HCT116 (cell line): ENCODE measurements at regions not wholly inside any gene's neighbourhood (a gene's known extent, or its start where the extent isn't known, plus 50 kb on each side); places are given as distances from the start of the nearest gene placed in this dataset.

Source experiments
- ATAC-seq: fragments of 200-7000 bp; cut with Tn5 transposase; 2 replicates; pipeline ENCODE4 v1.9.1; 2020; ENCODE audit warnings: mild to moderate bottlenecking, moderate library complexity
- BruUV-seq: library from RNA; stranded (reverse); fragments of 400-500 nt; replicated peaks from 2 replicates; lab custom pipeline; 2021; lab: Mats Ljungman, UMichigan
- CTCF ChIA-PET: fragments of 300-600 bp; sonication (Branson Sonifier 250); formaldehyde crosslinking; loops from one replicate; lab custom pipeline; 2021; ENCODE audit warnings: antibody characterized with exemption; lab: Charles Lee
- POLR2A ChIA-PET: fragments of 300-600, 350-600 bp; sonication (Branson Sonifier 250); formaldehyde crosslinking; loops from one replicate; lab custom pipeline; 2021; ENCODE audit warnings: antibody characterized with exemption; lab: Charles Lee
- RAD21 ChIA-PET, 2 experiments: fragments of 300-600 bp; sonication (Branson Sonifier 250); formaldehyde crosslinking; loops; one replicate each; lab custom pipeline; 2023; ENCODE audit warnings: low total read pairs in 2 of 2; ENCODE audit not compliant: uncharacterized antibody in 2 of 2, unreplicated experiment in 2 of 2, low non-redundant PET in 1 of 2; lab: Charles Lee
- DNase-seq: peaks from one replicate; pipeline ENCODE4 v3.0.0-alpha.2; 2010; ENCODE audit warnings: low read depth, low spot score
- H2AFZ ChIP-seq: fragments of 200-600 bp; shearing (Covaris generic), sonication (generic); 2 replicates; pipeline ENCODE4 v1.6.1; 2017; ENCODE audit warnings: low read depth, mixed run types, mixed read lengths, antibody characterized with exemption, low read length; ENCODE audit not compliant: poor library complexity, severe bottlenecking
- H3K27ac ChIP-seq: 2 replicates; pipeline ENCODE4 v1.5.1; 2012; ENCODE audit warnings: low read depth, low read length
- H3K27me3 ChIP-seq: fragments of 200-600 bp; sonication (generic); 2 replicates; pipeline ENCODE4 v1.6.1; 2016; ENCODE audit warnings: mixed run types, low read length, mixed read lengths; ENCODE audit not compliant: insufficient read depth
- H3K36me3 ChIP-seq, 2 experiments: fragments of 200-500 bp in 1 of 2; fragments of 200-600 bp in 1 of 2; sonication (Bioruptor generic) in 1 of 2; sonication (generic) in 1 of 2; 2 replicates each; pipeline versions ENCODE4 v1.5.1 to v1.6.1; 2014 to 2016; ENCODE audit warnings: low read length in 2 of 2, inconsistent platforms in 1 of 2, mixed read lengths in 1 of 2, mixed run types in 1 of 2; ENCODE audit not compliant: insufficient read depth in 2 of 2, control insufficient read depth in 1 of 2
- H3K4me1 ChIP-seq, 2 experiments: fragments of 200-600 bp in 1 of 2; sonication (generic) in 1 of 2; 2 replicates each; pipeline versions ENCODE4 v1.5.1 to v1.6.1; 2012 to 2017; ENCODE audit warnings: low read length in 2 of 2, inconsistent platforms in 1 of 2, mild to moderate bottlenecking in 1 of 2, mixed read lengths in 1 of 2, mixed run types in 1 of 2, moderate library complexity in 1 of 2; ENCODE audit not compliant: insufficient read depth in 2 of 2, control insufficient read depth in 1 of 2
- H3K4me2 ChIP-seq: fragments of 200-600 bp; sonication (generic); 2 replicates; pipeline ENCODE4 v1.6.1; 2017; ENCODE audit warnings: mixed run types, low read length, mixed read lengths
- H3K4me3 ChIP-seq, 2 experiments: fragments of 200-600 bp in 1 of 2; sonication (generic) in 1 of 2; replicated peaks in 1 of 2; 2 replicates each; pipeline ENCODE4 v1.5.1; 2011 to 2016; ENCODE audit warnings: low read length in 2 of 2, control low read depth in 1 of 2, low read depth in 1 of 2, mild to moderate bottlenecking in 1 of 2, mixed read lengths in 1 of 2, mixed run types in 1 of 2
- H3K79me2 ChIP-seq: fragments of 200-600 bp; sonication (generic); 2 replicates; pipeline ENCODE4 v1.6.1; 2017; ENCODE audit warnings: mild to moderate bottlenecking, mixed run types, low read length, moderate library complexity, mixed read lengths; ENCODE audit not compliant: insufficient read depth
- H3K9ac ChIP-seq: fragments of 200-600 bp; sonication (generic); 2 replicates; pipeline ENCODE4 v1.6.1; 2016; ENCODE audit warnings: low read length, mixed read lengths
- H3K9me2 ChIP-seq: fragments of 200-600 bp; sonication (generic), shearing (Covaris generic); 2 replicates; pipeline ENCODE4 v1.6.1; 2017; ENCODE audit warnings: mixed run types, mild to moderate bottlenecking, moderate library complexity; ENCODE audit not compliant: insufficient read depth
- H3K9me3 ChIP-seq, 2 experiments: fragments of 200-500 bp in 1 of 2; fragments of 200-600 bp in 1 of 2; sonication (Bioruptor generic) in 1 of 2; sonication (generic) in 1 of 2; 2 replicates each; pipeline ENCODE4 v1.6.1; 2014 to 2017; ENCODE audit warnings: low read length in 2 of 2, mixed read lengths in 2 of 2, inconsistent platforms in 1 of 2, low read depth in 1 of 2, mild to moderate bottlenecking in 1 of 2, mixed run types in 1 of 2, moderate library complexity in 1 of 2; ENCODE audit not compliant: control insufficient read depth in 1 of 2, insufficient read depth in 1 of 2
- H4K20me1 ChIP-seq: fragments of 200-600 bp; sonication (generic), shearing (Covaris generic); 2 replicates; pipeline ENCODE4 v1.6.1; 2017; ENCODE audit warnings: mixed run types, mild to moderate bottlenecking, moderate library complexity; ENCODE audit not compliant: insufficient read depth
- CTCF ChIP-seq, 3 experiments: fragments of 200-600 bp in 1 of 3; sonication (generic) in 1 of 3; IDR thresholded peaks in 2 of 3; conservative IDR thresholded peaks in 1 of 3; 2 replicates each; pipeline ENCODE4 v1.5.1; 2012 to 2017; ENCODE audit warnings: low read depth in 2 of 3, low read length in 2 of 3, antibody characterized with exemption in 1 of 3, borderline replicate concordance in 1 of 3, control low read depth in 1 of 3, mild to moderate bottlenecking in 1 of 3, mixed read lengths in 1 of 3, mixed run types in 1 of 3, moderate library complexity in 1 of 3; ENCODE audit not compliant: insufficient read depth in 1 of 3
- EGR1 ChIP-seq: IDR thresholded peaks from 2 replicates; pipeline ENCODE4 v1.6.1; 2012; ENCODE audit warnings: low read depth
- FOSL1 ChIP-seq: IDR thresholded peaks from 2 replicates; pipeline ENCODE4 v1.6.1; 2012; ENCODE audit warnings: low read depth
- JUND ChIP-seq: IDR thresholded peaks from 2 replicates; pipeline ENCODE4 v1.6.1; 2012
- MAX ChIP-seq: IDR thresholded peaks from 2 replicates; pipeline ENCODE4 v1.6.1; 2012
- RAD21 ChIP-seq: IDR thresholded peaks from 2 replicates; pipeline ENCODE4 v1.6.1; 2012; ENCODE audit warnings: low read depth, mild to moderate bottlenecking
- SRF ChIP-seq: IDR thresholded peaks from 2 replicates; pipeline ENCODE4 v1.6.1; 2012; ENCODE audit warnings: low read depth
- ZFX ChIP-seq: fragments of 450-650 bp; IDR thresholded peaks from 2 replicates; pipeline ENCODE4 v1.6.1; 2017
- ZNF274 ChIP-seq: fragments of 200-500 bp; sonication (Bioruptor generic); IDR thresholded peaks from 2 replicates; pipeline ENCODE4 v1.6.1; 2014; ENCODE audit warnings: mild to moderate bottlenecking, low read depth, low read length, inconsistent platforms
- intact Hi-C: fragments of 100-400 bp; cut with micrococcal nuclease; formaldehyde crosslinking; loops from 2 replicates; pipeline ENCODE4 v1.10.0; 2022

GRCh38 chr10:131681656-131682055 is 219.2 kb upstream of the PPP2R2D start:
- ChIA-PET RAD21 (no interaction called here), CTCF (no interaction called here), POLR2A (no interaction called here)
- H3K9ac ChIP-seq, result no peak overlapping the region
- no peak overlapping the region for H3K27ac ChIP-seq
- ATAC-seq (no peak), DNase-seq (no peak)
- intact Hi-C loops, result no loop called here
- no TSS peak for BruUV-seq
- H3K4me1 ChIP-seq, result no peaks in the 10 kb centered on the region
- H4K20me1 ChIP-seq, result no peaks in the 10 kb centered on the region
- no peaks in the 10 kb centered on the region for H3K79me2 ChIP-seq
- H3K4me3 ChIP-seq, result no peak overlapping the region
- no peak overlapping the region for H3K4me2 ChIP-seq
- no peak for TF ChIP-seq RAD21
- TF ChIP-seq MAX, result no peak
- no peak for TF ChIP-seq JUND
- TF ChIP-seq FOSL1, result no peak
- no peak for TF ChIP-seq SRF
- TF ChIP-seq CTCF (IDR thresholded peaks at IDR 0.05 in 2 of 3, conservative IDR thresholded peaks at IDR 0.05 in 1 of 3; ENCODE audit: borderline replicate concordance in 1 of 3, insufficient read depth in 1 of 3, low read depth in 2 of 3, low read length in 2 of 3), result no peak
- TF ChIP-seq ZFX, result no peak
- no peak for TF ChIP-seq ZNF274
- no peak for TF ChIP-seq EGR1
- H3K9me3 ChIP-seq, result no peaks in the 10 kb centered on the region
- H2AFZ ChIP-seq, result no peak overlapping the region
- no peaks in the 10 kb centered on the region for H3K27me3 ChIP-seq
- no peaks in the 10 kb centered on the region for H3K36me3 ChIP-seq
- H3K9me2 ChIP-seq, result no peaks in the 10 kb centered on the region
